H9 (cell line): ENCODE measurements at regions not wholly inside any gene's neighbourhood (a gene's known extent, or its start where the extent isn't known, plus 50 kb on each side); places are given as distances from the start of the nearest gene placed in this dataset.

Experiments used
- DNase-seq: peaks from one replicate; pipeline ENCODE4 v3.0.0-alpha.2; 2017
- H2AFZ ChIP-seq: one replicate; pipeline ENCODE4 v1.6.1; 2013; ENCODE audit warnings: mild to moderate bottlenecking, low read length, control low read depth, moderate library complexity
- H2AK5ac ChIP-seq: 2 replicates; pipeline ENCODE4 v1.6.1; 2013; ENCODE audit warnings: low read length, control low read depth, mixed read lengths; ENCODE audit not compliant: insufficient read length
- H2BK120ac ChIP-seq: one replicate; pipeline ENCODE4 v1.6.1; 2013; ENCODE audit warnings: low read depth, mild to moderate bottlenecking, low read length, control low read depth, inconsistent platforms; ENCODE audit not compliant: poor library complexity, severe bottlenecking
- H2BK12ac ChIP-seq: 2 replicates; pipeline ENCODE4 v1.6.1; 2013; ENCODE audit warnings: low read length, control low read depth, mixed read lengths, low read depth; ENCODE audit not compliant: insufficient read length
- H2BK15ac ChIP-seq: 2 replicates; pipeline ENCODE4 v1.6.1; 2013; ENCODE audit warnings: low read depth, low read length, control low read depth
- H2BK20ac ChIP-seq: one replicate; pipeline ENCODE4 v1.6.1; 2013; ENCODE audit warnings: low read depth, mild to moderate bottlenecking, low read length, control low read depth, inconsistent platforms; ENCODE audit not compliant: poor library complexity, severe bottlenecking
- H2BK5ac ChIP-seq: 2 replicates; pipeline ENCODE4 v1.6.1; 2013; ENCODE audit warnings: low read length, control low read depth, mixed read lengths; ENCODE audit not compliant: insufficient read length
- H3K14ac ChIP-seq: 2 replicates; pipeline ENCODE4 v1.6.1; 2013; ENCODE audit warnings: low read length, control low read depth; ENCODE audit not compliant: insufficient read depth
- H3K18ac ChIP-seq: 2 replicates; pipeline ENCODE4 v1.6.1; 2013; ENCODE audit warnings: low read depth, mild to moderate bottlenecking, mixed read lengths, low read length, control low read depth; ENCODE audit not compliant: insufficient read length
- H3K23ac ChIP-seq: 2 replicates; pipeline ENCODE4 v1.6.1; 2013; ENCODE audit warnings: low read length, control low read depth, mixed read lengths, low read depth; ENCODE audit not compliant: insufficient read length
- H3K23me2 ChIP-seq: 2 replicates; pipeline ENCODE4 v1.6.1; 2013; ENCODE audit warnings: low read depth, mild to moderate bottlenecking, mixed read lengths, low read length, control low read depth; ENCODE audit not compliant: insufficient read length, poor library complexity, severe bottlenecking
- H3K27ac ChIP-seq: 2 replicates; pipeline ENCODE4 v1.5.1; 2013; ENCODE audit warnings: low read length, control low read depth, mixed read lengths, low read depth; ENCODE audit not compliant: insufficient read length
- H3K27me3 ChIP-seq: 2 replicates; pipeline ENCODE4 v1.6.1; 2013; ENCODE audit warnings: low read length, control low read depth, inconsistent platforms; ENCODE audit not compliant: insufficient read depth
- H3K4ac ChIP-seq: 2 replicates; pipeline ENCODE4 v1.6.1; 2013; ENCODE audit warnings: low read depth, mild to moderate bottlenecking, control low read depth, inconsistent platforms, low read length, moderate library complexity
- H3K4me1 ChIP-seq: 2 replicates; pipeline ENCODE4 v1.6.1; 2013; ENCODE audit warnings: low read length, control low read depth, inconsistent platforms; ENCODE audit not compliant: insufficient read depth
- H3K4me2 ChIP-seq: 2 replicates; pipeline ENCODE4 v1.6.1; 2013; ENCODE audit warnings: low read length, control low read depth, mixed read lengths; ENCODE audit not compliant: insufficient read length, insufficient read depth
- H3K56ac ChIP-seq: 2 replicates; pipeline ENCODE4 v1.6.1; 2013; ENCODE audit warnings: low read depth, mild to moderate bottlenecking, mixed read lengths, low read length, control low read depth; ENCODE audit not compliant: insufficient read length
- H3K79me1 ChIP-seq: 2 replicates; pipeline ENCODE4 v1.6.1; 2013; ENCODE audit warnings: low read depth, mild to moderate bottlenecking, moderate library complexity, low read length, control low read depth, inconsistent platforms; ENCODE audit not compliant: insufficient read depth, poor library complexity, severe bottlenecking
- H3K79me2 ChIP-seq: 2 replicates; pipeline ENCODE4 v1.6.1; 2013; ENCODE audit warnings: low read length, control low read depth, inconsistent platforms; ENCODE audit not compliant: insufficient read depth
- H3K9ac ChIP-seq: 2 replicates; pipeline ENCODE4 v1.6.1; 2013; ENCODE audit warnings: low read length, control low read depth, mixed read lengths; ENCODE audit not compliant: insufficient read length; ENCODE audit errors: extremely low read depth
- H3K9me3 ChIP-seq: one replicate; pipeline ENCODE4 v1.6.1; 2013; ENCODE audit warnings: low read depth, low read length, inconsistent platforms; ENCODE audit not compliant: control insufficient read depth
- H3T11ph ChIP-seq: one replicate; pipeline ENCODE4 v1.6.1; 2013; ENCODE audit warnings: mild to moderate bottlenecking, low read length, control low read depth, inconsistent platforms
- H4K20me1 ChIP-seq: one replicate; pipeline ENCODE4 v1.6.1; 2013; ENCODE audit not compliant: control insufficient read depth, insufficient read length, insufficient read depth
- H4K5ac ChIP-seq: 2 replicates; pipeline ENCODE4 v1.6.1; 2013; ENCODE audit warnings: low read depth, mild to moderate bottlenecking, mixed read lengths, low read length, control low read depth; ENCODE audit not compliant: insufficient read length
- H4K8ac ChIP-seq: replicated peaks from 2 replicates; pipeline ENCODE4 v1.6.1; 2013; ENCODE audit warnings: low read length, control low read depth, mixed read lengths, low read depth; ENCODE audit not compliant: insufficient read length
- H4K91ac ChIP-seq: 2 replicates; pipeline ENCODE4 v1.6.1; 2013; ENCODE audit warnings: low read depth, mild to moderate bottlenecking, moderate library complexity, mixed read lengths, low read length, control low read depth; ENCODE audit not compliant: insufficient read length
- H3K27ac Mint-ChIP-seq, 3 experiments: 2 replicates in 2 of 3; 3 replicates in 1 of 3; pipeline ENCODE4 v1.8.0; 2020 to 2021; ENCODE audit warnings: mixed read lengths in 3 of 3, mild to moderate bottlenecking in 1 of 3, moderate library complexity in 1 of 3
- H3K27me3 Mint-ChIP-seq: 2 replicates; pipeline ENCODE4 v1.8.0; 2021; ENCODE audit warnings: low read depth, mild to moderate bottlenecking, moderate library complexity, mixed read lengths
- H3K36me3 Mint-ChIP-seq, 3 experiments: 2 replicates in 2 of 3; 3 replicates in 1 of 3; pipeline ENCODE4 v1.8.0; 2020 to 2021; ENCODE audit warnings: low read depth in 3 of 3, mixed read lengths in 3 of 3; ENCODE audit not compliant: insufficient read depth in 1 of 3
- H3K4me1 Mint-ChIP-seq, 2 experiments: 2 replicates each; pipeline ENCODE4 v1.8.0; 2020; ENCODE audit warnings: mixed read lengths in 2 of 2
- H3K4me3 Mint-ChIP-seq, 2 experiments: 2 replicates in 1 of 2; 3 replicates in 1 of 2; pipeline ENCODE4 v1.8.0; 2020 to 2021; ENCODE audit warnings: mild to moderate bottlenecking in 2 of 2, mixed read lengths in 2 of 2, moderate library complexity in 1 of 2
- H3K9me3 Mint-ChIP-seq, 2 experiments: 2 replicates in 1 of 2; 3 replicates in 1 of 2; pipeline ENCODE4 v1.8.0; 2020; ENCODE audit warnings: mild to moderate bottlenecking in 2 of 2, mixed read lengths in 2 of 2, moderate library complexity in 1 of 2
- WGBS: extraction: QIAGEN DNeasy Blood & Tissue Kit; methylation state at CpG from one replicate; pipeline ENCODE4 v1.1.7; 2013; ENCODE audit warnings: missing lambda C conversion rate, low lambda C conversion rate, mixed read lengths; ENCODE audit not compliant: insufficient read length; ENCODE audit errors: extremely low coverage; 5-methylcytosine and 5-hydroxymethylcytosine counted together
- TF ChIP-seq, protein P1 (sequence below): fragments of 200-600 bp; sonication (generic); conservative IDR thresholded peaks from 3 replicates; pipeline ENCODE4 v1.8.0; 2021; ENCODE audit warnings: antibody characterized with exemption, mild to moderate bottlenecking

- Histone ChIP-seq H3K56ac (no peak overlapping the region), H3K23ac (no peak overlapping the region), H2BK15ac (no peak overlapping the region), H3K23me2 (no peaks in the 10 kb centered on the region), H4K8ac (no peak overlapping the region), H3K9me3 (no peaks in the 10 kb centered on the region), H3T11ph (no peak overlapping the region), H3K79me2 (no peaks in the 10 kb centered on the region), H3K4ac (no peak overlapping the region), H4K20me1 (no peaks in the 10 kb centered on the region), H2BK20ac (no peak overlapping the region), H2BK5ac (no peak overlapping the region), H3K14ac (no peak overlapping the region), H2AFZ (no peak overlapping the region), H3K9ac (no peak overlapping the region), H4K91ac (no peak overlapping the region), H2AK5ac (no peak overlapping the region), H3K4me1 (no peaks in the 10 kb centered on the region), H3K27ac (no peak overlapping the region), H3K18ac (no peak overlapping the region), H3K27me3 (no peaks in the 10 kb centered on the region), H3K79me1 (no peaks in the 10 kb centered on the region), H4K5ac (peak overlapping the region; percentile 72), H2BK12ac (no peak overlapping the region), H2BK120ac (no peak overlapping the region), H3K4me2 (no peak overlapping the region)
- no peak overlapping the region for H3K27ac Mint-ChIP-seq
- TF ChIP-seq, protein P1, sequence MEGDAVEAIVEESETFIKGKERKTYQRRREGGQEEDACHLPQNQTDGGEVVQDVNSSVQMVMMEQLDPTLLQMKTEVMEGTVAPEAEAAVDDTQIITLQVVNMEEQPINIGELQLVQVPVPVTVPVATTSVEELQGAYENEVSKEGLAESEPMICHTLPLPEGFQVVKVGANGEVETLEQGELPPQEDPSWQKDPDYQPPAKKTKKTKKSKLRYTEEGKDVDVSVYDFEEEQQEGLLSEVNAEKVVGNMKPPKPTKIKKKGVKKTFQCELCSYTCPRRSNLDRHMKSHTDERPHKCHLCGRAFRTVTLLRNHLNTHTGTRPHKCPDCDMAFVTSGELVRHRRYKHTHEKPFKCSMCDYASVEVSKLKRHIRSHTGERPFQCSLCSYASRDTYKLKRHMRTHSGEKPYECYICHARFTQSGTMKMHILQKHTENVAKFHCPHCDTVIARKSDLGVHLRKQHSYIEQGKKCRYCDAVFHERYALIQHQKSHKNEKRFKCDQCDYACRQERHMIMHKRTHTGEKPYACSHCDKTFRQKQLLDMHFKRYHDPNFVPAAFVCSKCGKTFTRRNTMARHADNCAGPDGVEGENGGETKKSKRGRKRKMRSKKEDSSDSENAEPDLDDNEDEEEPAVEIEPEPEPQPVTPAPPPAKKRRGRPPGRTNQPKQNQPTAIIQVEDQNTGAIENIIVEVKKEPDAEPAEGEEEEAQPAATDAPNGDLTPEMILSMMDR: no peak
- H3K9me3 Mint-ChIP-seq: peaks cover 0 to 2% of the 10 kb centered on the region in 2 experiments; a peak in 2 of 5 replicates
- no peaks in the 10 kb centered on the region for H3K36me3 Mint-ChIP-seq
- no peak for DNase-seq
- H3K4me1 Mint-ChIP-seq: peaks cover 0 to 4% of the 10 kb centered on the region in 2 experiments; a peak in 1 of 4 replicates
- H3K27me3 Mint-ChIP-seq: no peaks in the 10 kb centered on the region
- no CpG with 5 or more reads among the region's 5 CpGs for WGBS
- no peak overlapping the region for H3K4me3 Mint-ChIP-seq
These were observed 1283.6 kb downstream of the FSTL5 start for GRCh38 chr4:160880180-160880579.
